Ishikawa (cell line): ENCODE measurements at regions not wholly inside any gene's neighbourhood (a gene's known extent, or its start where the extent isn't known, plus 50 kb on each side); places are given as distances from the start of the nearest gene placed in this dataset.

Experiments
- EGR1 ChIP-seq: IDR thresholded peaks from 2 replicates; pipeline ENCODE4 v1.6.1; 2012
- EP300 ChIP-seq: IDR thresholded peaks from 2 replicates; pipeline ENCODE4 v1.6.1; 2012; ENCODE audit warnings: borderline replicate concordance
- FOXM1 ChIP-seq: IDR thresholded peaks from 2 replicates; pipeline ENCODE4 v1.6.1; 2012; ENCODE audit warnings: low read depth, borderline replicate concordance
- RAD21 ChIP-seq: IDR thresholded peaks from 2 replicates; pipeline ENCODE4 v1.6.1; 2012; ENCODE audit warnings: low read depth
- TAF1 ChIP-seq: IDR thresholded peaks from 2 replicates; pipeline ENCODE4 v1.6.1; 2012; ENCODE audit warnings: low read depth, mild to moderate bottlenecking
- TCF12 ChIP-seq: IDR thresholded peaks from 2 replicates; pipeline ENCODE4 v1.6.1; 2012; ENCODE audit warnings: low read depth
- TF ChIP-seq, protein P1 (sequence below): IDR thresholded peaks from 2 replicates; pipeline ENCODE4 v1.6.1; 2012
- TF ChIP-seq, protein P2 (sequence below): IDR thresholded peaks from 2 replicates; pipeline ENCODE4 v1.6.1; 2012; ENCODE audit warnings: low read depth, mild to moderate bottlenecking

DNA sequence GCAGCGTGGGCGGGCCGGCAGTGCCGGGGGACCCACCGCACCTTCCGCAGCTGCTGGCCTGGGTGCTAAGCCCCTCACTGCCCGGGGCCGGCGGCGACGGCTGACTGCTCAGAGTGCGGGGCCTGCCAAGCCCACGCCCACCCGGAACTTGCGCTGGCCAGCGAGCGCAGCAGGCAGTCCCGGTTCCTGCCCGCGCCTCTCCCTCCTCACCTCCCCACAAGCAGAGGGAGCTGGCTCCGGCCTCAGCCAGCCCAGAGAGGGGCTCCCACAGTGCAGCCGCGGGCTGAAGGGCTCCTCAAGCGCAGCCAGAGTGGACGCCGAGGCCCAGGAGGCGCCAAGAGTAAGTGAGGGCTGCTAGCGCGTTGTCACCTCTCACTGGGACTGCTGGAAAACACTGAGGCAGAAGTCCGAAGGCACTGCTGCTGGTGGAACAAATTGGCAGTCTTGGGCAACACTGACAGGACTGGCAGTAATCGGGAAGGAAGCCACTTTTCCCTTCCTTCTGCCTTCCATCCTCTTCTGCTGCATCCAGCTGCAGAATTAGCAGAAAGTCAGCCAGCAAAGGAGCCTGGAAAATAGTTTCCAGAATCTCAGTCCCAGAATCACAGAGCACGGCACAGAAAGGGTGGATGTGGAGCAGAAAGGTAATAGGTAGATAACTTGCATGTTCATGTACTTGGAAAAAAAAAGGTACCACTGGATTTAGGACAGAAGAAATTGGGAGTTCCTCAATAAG lies 179.4 kb upstream of the FN1 start:
- TF ChIP-seq RAD21, result no peak
- TF ChIP-seq TCF12, result no peak
- TF ChIP-seq EGR1, result no peak
- no peak for TF ChIP-seq TAF1
- TF ChIP-seq FOXM1, result no peak
- TF ChIP-seq, protein P1, sequence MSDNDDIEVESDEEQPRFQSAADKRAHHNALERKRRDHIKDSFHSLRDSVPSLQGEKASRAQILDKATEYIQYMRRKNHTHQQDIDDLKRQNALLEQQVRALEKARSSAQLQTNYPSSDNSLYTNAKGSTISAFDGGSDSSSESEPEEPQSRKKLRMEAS, result no peak
- no peak for TF ChIP-seq EP300
- TF ChIP-seq, protein P2, sequence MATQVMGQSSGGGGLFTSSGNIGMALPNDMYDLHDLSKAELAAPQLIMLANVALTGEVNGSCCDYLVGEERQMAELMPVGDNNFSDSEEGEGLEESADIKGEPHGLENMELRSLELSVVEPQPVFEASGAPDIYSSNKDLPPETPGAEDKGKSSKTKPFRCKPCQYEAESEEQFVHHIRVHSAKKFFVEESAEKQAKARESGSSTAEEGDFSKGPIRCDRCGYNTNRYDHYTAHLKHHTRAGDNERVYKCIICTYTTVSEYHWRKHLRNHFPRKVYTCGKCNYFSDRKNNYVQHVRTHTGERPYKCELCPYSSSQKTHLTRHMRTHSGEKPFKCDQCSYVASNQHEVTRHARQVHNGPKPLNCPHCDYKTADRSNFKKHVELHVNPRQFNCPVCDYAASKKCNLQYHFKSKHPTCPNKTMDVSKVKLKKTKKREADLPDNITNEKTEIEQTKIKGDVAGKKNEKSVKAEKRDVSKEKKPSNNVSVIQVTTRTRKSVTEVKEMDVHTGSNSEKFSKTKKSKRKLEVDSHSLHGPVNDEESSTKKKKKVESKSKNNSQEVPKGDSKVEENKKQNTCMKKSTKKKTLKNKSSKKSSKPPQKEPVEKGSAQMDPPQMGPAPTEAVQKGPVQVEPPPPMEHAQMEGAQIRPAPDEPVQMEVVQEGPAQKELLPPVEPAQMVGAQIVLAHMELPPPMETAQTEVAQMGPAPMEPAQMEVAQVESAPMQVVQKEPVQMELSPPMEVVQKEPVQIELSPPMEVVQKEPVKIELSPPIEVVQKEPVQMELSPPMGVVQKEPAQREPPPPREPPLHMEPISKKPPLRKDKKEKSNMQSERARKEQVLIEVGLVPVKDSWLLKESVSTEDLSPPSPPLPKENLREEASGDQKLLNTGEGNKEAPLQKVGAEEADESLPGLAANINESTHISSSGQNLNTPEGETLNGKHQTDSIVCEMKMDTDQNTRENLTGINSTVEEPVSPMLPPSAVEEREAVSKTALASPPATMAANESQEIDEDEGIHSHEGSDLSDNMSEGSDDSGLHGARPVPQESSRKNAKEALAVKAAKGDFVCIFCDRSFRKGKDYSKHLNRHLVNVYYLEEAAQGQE, result no peak
